ENCODE measurements at regions not wholly inside any gene's neighbourhood (a gene's known extent, or its start where the extent isn't known, plus 50 kb on each side); places are given as distances from the start of the nearest gene placed in this dataset.

GRCh38 chr15:47203993-47204392 lies 513.3 kb upstream of the SEMA6D start:
- FAIRE-seq (no peak), DNase-seq (ENCODE audit: insufficient read length, low spot score) (no peak)
- TF ChIP-seq POLR2A (IDR thresholded peaks at IDR 0.05; ENCODE audit: low read depth, low read length) (no peak), PAX5 (IDR thresholded peaks at IDR 0.05; ENCODE audit: insufficient read depth, low read length, severe bottlenecking) (no peak), POLR2AphosphoS5 (IDR thresholded peaks at IDR 0.05; ENCODE audit: low read depth, low read length) (no peak), SPI1 (IDR thresholded peaks at IDR 0.05; ENCODE audit: low read depth, low read length) (no peak), TAF1 (IDR thresholded peaks at IDR 0.05; ENCODE audit: low read depth, low read length) (no peak), POU2F2 (IDR thresholded peaks at IDR 0.05; ENCODE audit: low read depth, low read length) (no peak)

DNA sequence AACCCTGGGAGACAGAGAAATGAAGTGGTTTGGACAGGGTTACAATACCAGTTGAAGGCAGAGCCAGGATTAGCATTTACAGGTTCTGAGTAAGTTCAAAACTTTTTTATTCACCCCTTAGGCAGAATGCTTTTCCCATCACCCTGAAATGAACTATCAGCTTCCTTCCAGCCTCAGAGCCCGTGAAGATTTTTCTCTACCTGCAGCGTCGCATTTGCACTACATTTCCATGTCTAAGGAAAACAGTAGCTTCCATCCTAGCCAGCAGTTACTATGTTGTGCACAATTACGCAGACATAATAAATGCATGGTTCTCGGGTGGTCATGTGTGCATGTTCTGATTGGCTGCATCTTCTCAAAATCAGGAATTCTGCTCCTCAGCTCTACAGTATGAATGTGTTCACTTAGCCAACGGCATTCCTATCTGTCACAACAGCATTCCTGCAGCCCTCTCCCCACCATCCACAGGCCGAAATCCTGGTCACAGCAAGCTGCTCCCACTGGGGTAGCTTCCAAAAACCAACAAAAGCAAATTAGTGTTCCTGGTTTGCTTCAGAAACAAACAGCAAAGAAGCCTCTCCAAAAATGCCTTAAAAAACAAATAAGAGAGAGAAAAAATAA lies 510.8 kb upstream of the SEMA6D start:
- FAIRE-seq (no peak), DNase-seq (ENCODE audit: insufficient read length, low spot score) (no peak)
- no peak for TF ChIP-seq TAF1 (IDR thresholded peaks at IDR 0.05; ENCODE audit: low read depth, low read length)

- FAIRE-seq (no peak), DNase-seq (ENCODE audit: insufficient read length, low spot score) (no peak)
- TF ChIP-seq SPI1 (IDR thresholded peaks at IDR 0.05; ENCODE audit: low read depth, low read length) (no peak), POLR2A (IDR thresholded peaks at IDR 0.05; ENCODE audit: low read depth, low read length) (no peak), PAX5 (IDR thresholded peaks at IDR 0.05; ENCODE audit: insufficient read depth, low read length, severe bottlenecking) (no peak), TAF1 (IDR thresholded peaks at IDR 0.05; ENCODE audit: low read depth, low read length) (no peak), POU2F2 (IDR thresholded peaks at IDR 0.05; ENCODE audit: low read depth, low read length) (no peak), POLR2AphosphoS5 (IDR thresholded peaks at IDR 0.05; ENCODE audit: low read depth, low read length) (no peak)
These were observed 507.7 kb upstream of the SEMA6D start for GRCh38 chr15:47209591-47209990.

DNA sequence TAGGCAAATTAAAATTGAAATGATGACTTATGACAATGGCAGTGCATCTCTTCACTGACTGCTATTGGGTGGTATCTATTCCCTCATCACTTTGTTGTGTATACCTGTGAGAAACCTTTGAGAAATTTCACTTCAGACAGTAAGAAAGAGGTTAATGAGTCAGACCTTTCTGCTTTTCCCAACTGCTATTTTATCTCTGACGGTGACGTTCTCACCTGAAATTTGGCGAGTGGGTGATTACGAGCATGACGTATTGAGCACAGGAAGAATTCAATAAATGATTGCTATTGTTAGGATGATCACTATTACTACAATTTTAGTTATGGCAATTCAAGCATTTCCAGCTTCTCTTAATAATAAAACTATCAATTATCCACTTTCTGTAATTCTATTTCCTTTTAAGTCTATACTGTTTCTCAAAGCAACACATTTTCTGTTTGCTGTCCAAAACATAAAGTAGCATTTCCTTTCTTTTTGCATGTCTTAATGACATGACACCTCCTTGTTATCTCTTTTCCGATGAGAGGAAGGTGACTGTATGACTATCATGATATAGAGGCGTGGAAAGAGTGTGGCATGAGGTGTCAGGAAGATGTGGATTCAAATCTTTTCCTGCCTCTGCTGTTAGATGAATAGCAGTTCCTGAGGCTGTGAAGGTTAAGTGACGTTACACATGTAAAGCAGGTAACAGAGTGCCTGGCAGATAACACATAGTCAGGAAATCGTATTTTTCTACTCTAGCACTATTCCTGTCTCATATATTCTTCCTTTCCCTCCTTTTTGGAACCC lies 504.9 kb upstream of the SEMA6D start:
- no peak for FAIRE-seq
- TF ChIP-seq TAF1 (IDR thresholded peaks at IDR 0.05; ENCODE audit: low read depth, low read length) (no peak), PAX5 (IDR thresholded peaks at IDR 0.05; ENCODE audit: insufficient read depth, low read length, severe bottlenecking) (no peak), POLR2AphosphoS5 (IDR thresholded peaks at IDR 0.05; ENCODE audit: low read depth, low read length) (no peak), SPI1 (IDR thresholded peaks at IDR 0.05; ENCODE audit: low read depth, low read length) (no peak)

GRCh38 chr15:47213883-47214282 lies 503.4 kb upstream of the SEMA6D start:
- DNase-seq (ENCODE audit: insufficient read length, low spot score) (no peak), FAIRE-seq (no peak)
- no peak for TF ChIP-seq POLR2AphosphoS5 (IDR thresholded peaks at IDR 0.05; ENCODE audit: low read depth, low read length)
- no peak for TF ChIP-seq POLR2A (IDR thresholded peaks at IDR 0.05; ENCODE audit: low read depth, low read length)
- TF ChIP-seq TAF1 (IDR thresholded peaks at IDR 0.05; ENCODE audit: low read depth, low read length) = no peak
- no peak for TF ChIP-seq PAX5 (IDR thresholded peaks at IDR 0.05; ENCODE audit: insufficient read depth, low read length, severe bottlenecking)
- TF ChIP-seq SPI1 (IDR thresholded peaks at IDR 0.05; ENCODE audit: low read depth, low read length) = no peak
- TF ChIP-seq POU2F2 (IDR thresholded peaks at IDR 0.05; ENCODE audit: low read depth, low read length) = no peak

More for the DNA sequence above, 504.9 kb upstream of the SEMA6D start:
- no peak for DNase-seq (ENCODE audit: insufficient read length, low spot score)

DNA sequence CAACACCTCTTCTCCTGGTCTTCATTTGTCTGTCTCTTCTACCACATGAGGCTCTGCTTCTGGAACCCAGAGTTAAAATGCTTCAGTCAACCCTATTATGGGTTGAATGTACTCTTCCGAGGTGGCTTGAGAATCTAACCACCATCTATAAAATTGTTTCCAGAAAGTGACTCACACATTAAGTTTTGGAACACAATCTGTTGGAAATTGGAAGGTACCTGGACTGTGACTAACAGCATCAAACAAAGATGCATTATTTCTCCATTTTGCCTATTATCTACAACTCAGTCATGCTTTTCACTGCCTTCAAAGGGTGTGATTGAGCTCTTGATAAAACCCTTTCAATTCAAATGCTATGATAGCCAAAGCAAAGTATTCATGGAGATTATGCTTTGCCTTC lies 499.0 kb upstream of the SEMA6D start:
- FAIRE-seq (no peak), DNase-seq (ENCODE audit: insufficient read length, low spot score) (no peak)
- TF ChIP-seq POU2F2 (IDR thresholded peaks at IDR 0.05; ENCODE audit: low read depth, low read length) (no peak), SPI1 (IDR thresholded peaks at IDR 0.05; ENCODE audit: low read depth, low read length) (no peak), POLR2A (IDR thresholded peaks at IDR 0.05; ENCODE audit: low read depth, low read length) (no peak), TAF1 (IDR thresholded peaks at IDR 0.05; ENCODE audit: low read depth, low read length) (no peak), POLR2AphosphoS5 (IDR thresholded peaks at IDR 0.05; ENCODE audit: low read depth, low read length) (no peak), PAX5 (IDR thresholded peaks at IDR 0.05; ENCODE audit: insufficient read depth, low read length, severe bottlenecking) (no peak)

- TF ChIP-seq POLR2A (IDR thresholded peaks at IDR 0.05; ENCODE audit: low read depth, low read length) (no peak), PAX5 (IDR thresholded peaks at IDR 0.05; ENCODE audit: insufficient read depth, low read length, severe bottlenecking) (no peak), SPI1 (IDR thresholded peaks at IDR 0.05; ENCODE audit: low read depth, low read length) (no peak), POLR2AphosphoS5 (IDR thresholded peaks at IDR 0.05; ENCODE audit: low read depth, low read length) (no peak), POU2F2 (IDR thresholded peaks at IDR 0.05; ENCODE audit: low read depth, low read length) (no peak), TAF1 (IDR thresholded peaks at IDR 0.05; ENCODE audit: low read depth, low read length) (no peak)
- DNase-seq (ENCODE audit: insufficient read length, low spot score) (no peak), FAIRE-seq (no peak)
These were observed 472.9 kb upstream of the SEMA6D start for GRCh38 chr15:47244361-47244760.

DNA sequence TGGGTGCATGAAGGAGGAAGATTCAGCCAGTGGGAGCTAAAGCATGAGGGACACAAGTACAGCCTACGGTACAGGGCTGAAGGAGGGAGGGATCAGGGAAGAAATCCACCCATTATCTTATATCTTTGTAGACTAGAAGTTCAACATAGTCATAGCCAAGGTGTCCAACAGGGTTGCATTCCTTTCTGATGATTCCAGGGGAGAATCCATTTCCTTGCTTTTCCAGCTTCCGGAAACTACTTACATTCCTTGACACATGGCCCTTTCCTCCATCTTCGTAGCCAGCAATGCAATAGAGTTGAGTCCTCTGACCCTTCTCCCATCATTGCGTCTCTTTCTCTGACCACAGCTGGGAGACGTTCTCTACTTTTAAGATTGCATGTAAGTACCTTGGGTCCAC lies 471.0 kb upstream of the SEMA6D start:
- FAIRE-seq (no peak), DNase-seq (ENCODE audit: insufficient read length, low spot score) (no peak)
- TF ChIP-seq POLR2A (IDR thresholded peaks at IDR 0.05; ENCODE audit: low read depth, low read length) (no peak), POLR2AphosphoS5 (IDR thresholded peaks at IDR 0.05; ENCODE audit: low read depth, low read length) (no peak), PAX5 (IDR thresholded peaks at IDR 0.05; ENCODE audit: insufficient read depth, low read length, severe bottlenecking) (no peak), POU2F2 (IDR thresholded peaks at IDR 0.05; ENCODE audit: low read depth, low read length) (no peak), TAF1 (IDR thresholded peaks at IDR 0.05; ENCODE audit: low read depth, low read length) (no peak)

DNA sequence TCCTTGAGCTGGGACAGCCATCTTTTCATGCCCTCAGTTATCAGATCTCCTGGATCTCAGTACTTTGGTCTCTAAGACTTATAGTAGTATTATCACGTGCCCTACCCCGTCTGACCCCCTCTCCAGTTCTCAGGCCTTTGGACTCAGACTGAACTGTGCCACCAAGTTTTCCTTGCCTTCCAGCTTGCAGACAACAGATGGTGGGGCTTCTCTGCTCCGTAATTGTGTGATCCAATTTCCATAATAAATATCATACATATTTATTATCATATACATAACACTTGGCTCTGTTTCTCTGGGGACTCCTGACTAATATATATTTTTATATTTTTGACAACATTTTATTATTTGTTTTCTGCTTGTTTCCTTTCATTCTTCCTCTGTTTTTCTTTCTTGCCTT lies 458.8 kb upstream of the SEMA6D start:
- TF ChIP-seq POLR2AphosphoS5 (IDR thresholded peaks at IDR 0.05; ENCODE audit: low read depth, low read length) (no peak), POU2F2 (IDR thresholded peaks at IDR 0.05; ENCODE audit: low read depth, low read length) (no peak), SPI1 (IDR thresholded peaks at IDR 0.05; ENCODE audit: low read depth, low read length) (no peak), TAF1 (IDR thresholded peaks at IDR 0.05; ENCODE audit: low read depth, low read length) (no peak), POLR2A (IDR thresholded peaks at IDR 0.05; ENCODE audit: low read depth, low read length) (no peak), PAX5 (IDR thresholded peaks at IDR 0.05; ENCODE audit: insufficient read depth, low read length, severe bottlenecking) (no peak)
- no peak for FAIRE-seq
- DNase-seq (ENCODE audit: insufficient read length, low spot score) = no peak

GRCh38 chr15:47265686-47266085 lies 451.6 kb upstream of the SEMA6D start:
- FAIRE-seq = no peak
- TF ChIP-seq SPI1 (IDR thresholded peaks at IDR 0.05; ENCODE audit: low read depth, low read length) (no peak), POLR2A (IDR thresholded peaks at IDR 0.05; ENCODE audit: low read depth, low read length) (no peak), TAF1 (IDR thresholded peaks at IDR 0.05; ENCODE audit: low read depth, low read length) (no peak), PAX5 (IDR thresholded peaks at IDR 0.05; ENCODE audit: insufficient read depth, low read length, severe bottlenecking) (no peak), POLR2AphosphoS5 (IDR thresholded peaks at IDR 0.05; ENCODE audit: low read depth, low read length) (no peak), POU2F2 (IDR thresholded peaks at IDR 0.05; ENCODE audit: low read depth, low read length) (no peak)
- DNase-seq (ENCODE audit: insufficient read length, low spot score) = no peak
